HCT116 (cell line): ENCODE measurements at regions not wholly inside any gene's neighbourhood (a gene's known extent, or its start where the extent isn't known, plus 50 kb on each side); places are given as distances from the start of the nearest gene placed in this dataset.

Experiments
- ATAC-seq: fragments of 200-7000 bp; cut with Tn5 transposase; 2 replicates; pipeline ENCODE4 v1.9.1; 2020; ENCODE audit warnings: mild to moderate bottlenecking, moderate library complexity
- BruUV-seq: library from RNA; stranded (reverse); fragments of 400-500 nt; replicated peaks from 2 replicates; lab custom pipeline; 2021; lab: Mats Ljungman, UMichigan
- CTCF ChIA-PET: fragments of 300-600 bp; sonication (Branson Sonifier 250); formaldehyde crosslinking; loops from one replicate; lab custom pipeline; 2021; ENCODE audit warnings: antibody characterized with exemption; lab: Charles Lee
- POLR2A ChIA-PET: fragments of 300-600, 350-600 bp; sonication (Branson Sonifier 250); formaldehyde crosslinking; loops from one replicate; lab custom pipeline; 2021; ENCODE audit warnings: antibody characterized with exemption; lab: Charles Lee
- RAD21 ChIA-PET, 2 experiments: fragments of 300-600 bp; sonication (Branson Sonifier 250); formaldehyde crosslinking; loops; one replicate each; lab custom pipeline; 2023; ENCODE audit warnings: low total read pairs in 2 of 2; ENCODE audit not compliant: uncharacterized antibody in 2 of 2, unreplicated experiment in 2 of 2, low non-redundant PET in 1 of 2; lab: Charles Lee
- DNase-seq: peaks from one replicate; pipeline ENCODE4 v3.0.0-alpha.2; 2010; ENCODE audit warnings: low read depth, low spot score
- H2AFZ ChIP-seq: fragments of 200-600 bp; shearing (Covaris generic), sonication (generic); 2 replicates; pipeline ENCODE4 v1.6.1; 2017; ENCODE audit warnings: low read depth, mixed run types, mixed read lengths, antibody characterized with exemption, low read length; ENCODE audit not compliant: poor library complexity, severe bottlenecking
- H3K27ac ChIP-seq: 2 replicates; pipeline ENCODE4 v1.5.1; 2012; ENCODE audit warnings: low read depth, low read length
- H3K27me3 ChIP-seq: fragments of 200-600 bp; sonication (generic); 2 replicates; pipeline ENCODE4 v1.6.1; 2016; ENCODE audit warnings: mixed run types, low read length, mixed read lengths; ENCODE audit not compliant: insufficient read depth
- H3K36me3 ChIP-seq, 2 experiments: fragments of 200-500 bp in 1 of 2; fragments of 200-600 bp in 1 of 2; sonication (Bioruptor generic) in 1 of 2; sonication (generic) in 1 of 2; 2 replicates each; pipeline versions ENCODE4 v1.5.1 to v1.6.1; 2014 to 2016; ENCODE audit warnings: low read length in 2 of 2, inconsistent platforms in 1 of 2, mixed read lengths in 1 of 2, mixed run types in 1 of 2; ENCODE audit not compliant: insufficient read depth in 2 of 2, control insufficient read depth in 1 of 2
- H3K4me1 ChIP-seq, 2 experiments: fragments of 200-600 bp in 1 of 2; sonication (generic) in 1 of 2; 2 replicates each; pipeline versions ENCODE4 v1.5.1 to v1.6.1; 2012 to 2017; ENCODE audit warnings: low read length in 2 of 2, inconsistent platforms in 1 of 2, mild to moderate bottlenecking in 1 of 2, mixed read lengths in 1 of 2, mixed run types in 1 of 2, moderate library complexity in 1 of 2; ENCODE audit not compliant: insufficient read depth in 2 of 2, control insufficient read depth in 1 of 2
- H3K4me2 ChIP-seq: fragments of 200-600 bp; sonication (generic); 2 replicates; pipeline ENCODE4 v1.6.1; 2017; ENCODE audit warnings: mixed run types, low read length, mixed read lengths
- H3K4me3 ChIP-seq, 2 experiments: fragments of 200-600 bp in 1 of 2; sonication (generic) in 1 of 2; replicated peaks in 1 of 2; 2 replicates each; pipeline ENCODE4 v1.5.1; 2011 to 2016; ENCODE audit warnings: low read length in 2 of 2, control low read depth in 1 of 2, low read depth in 1 of 2, mild to moderate bottlenecking in 1 of 2, mixed read lengths in 1 of 2, mixed run types in 1 of 2
- H3K79me2 ChIP-seq: fragments of 200-600 bp; sonication (generic); 2 replicates; pipeline ENCODE4 v1.6.1; 2017; ENCODE audit warnings: mild to moderate bottlenecking, mixed run types, low read length, moderate library complexity, mixed read lengths; ENCODE audit not compliant: insufficient read depth
- H3K9ac ChIP-seq: fragments of 200-600 bp; sonication (generic); 2 replicates; pipeline ENCODE4 v1.6.1; 2016; ENCODE audit warnings: low read length, mixed read lengths
- H3K9me2 ChIP-seq: fragments of 200-600 bp; sonication (generic), shearing (Covaris generic); 2 replicates; pipeline ENCODE4 v1.6.1; 2017; ENCODE audit warnings: mixed run types, mild to moderate bottlenecking, moderate library complexity; ENCODE audit not compliant: insufficient read depth
- H3K9me3 ChIP-seq, 2 experiments: fragments of 200-500 bp in 1 of 2; fragments of 200-600 bp in 1 of 2; sonication (Bioruptor generic) in 1 of 2; sonication (generic) in 1 of 2; 2 replicates each; pipeline ENCODE4 v1.6.1; 2014 to 2017; ENCODE audit warnings: low read length in 2 of 2, mixed read lengths in 2 of 2, inconsistent platforms in 1 of 2, low read depth in 1 of 2, mild to moderate bottlenecking in 1 of 2, mixed run types in 1 of 2, moderate library complexity in 1 of 2; ENCODE audit not compliant: control insufficient read depth in 1 of 2, insufficient read depth in 1 of 2
- H4K20me1 ChIP-seq: fragments of 200-600 bp; sonication (generic), shearing (Covaris generic); 2 replicates; pipeline ENCODE4 v1.6.1; 2017; ENCODE audit warnings: mixed run types, mild to moderate bottlenecking, moderate library complexity; ENCODE audit not compliant: insufficient read depth
- CBX3 ChIP-seq: IDR thresholded peaks from 2 replicates; pipeline ENCODE4 v1.6.1; 2012; ENCODE audit warnings: low read depth
- ELF1 ChIP-seq: IDR thresholded peaks from 2 replicates; pipeline ENCODE4 v1.6.1; 2012; ENCODE audit warnings: low read depth, borderline replicate concordance
- EZH2 ChIP-seq: fragments of 200-600 bp; sonication (generic); IDR thresholded peaks from 2 replicates; pipeline ENCODE4 v1.6.1; 2017; ENCODE audit warnings: antibody characterized with exemption, mixed run types
- EZH2phosphoT487 ChIP-seq: fragments of 200-600 bp; IDR thresholded peaks from 2 replicates; pipeline ENCODE4 v1.6.1; 2018; ENCODE audit warnings: antibody characterized with exemption, borderline replicate concordance
- JUND ChIP-seq: IDR thresholded peaks from 2 replicates; pipeline ENCODE4 v1.6.1; 2012
- POLR2AphosphoS5 ChIP-seq: IDR thresholded peaks from 2 replicates; pipeline ENCODE4 v1.6.1; 2011; ENCODE audit warnings: mild to moderate bottlenecking, low read depth, low read length, moderate library complexity
- SRF ChIP-seq: IDR thresholded peaks from 2 replicates; pipeline ENCODE4 v1.6.1; 2012; ENCODE audit warnings: low read depth
- ZNF274 ChIP-seq: fragments of 200-500 bp; sonication (Bioruptor generic); IDR thresholded peaks from 2 replicates; pipeline ENCODE4 v1.6.1; 2014; ENCODE audit warnings: mild to moderate bottlenecking, low read depth, low read length, inconsistent platforms
- intact Hi-C: fragments of 100-400 bp; cut with micrococcal nuclease; formaldehyde crosslinking; loops from 2 replicates; pipeline ENCODE4 v1.10.0; 2022
- TF ChIP-seq, protein P1 (sequence below): IDR thresholded peaks from 2 replicates; pipeline ENCODE4 v1.6.1; 2011; ENCODE audit warnings: mild to moderate bottlenecking, low read length, moderate library complexity; ENCODE audit not compliant: insufficient replicate concordance; ENCODE audit errors: extremely low read depth
- TF ChIP-seq, protein P2 (sequence below): IDR thresholded peaks from 2 replicates; pipeline ENCODE4 v1.6.1; 2012
- TF ChIP-seq, protein P3 (sequence below): IDR thresholded peaks from 2 replicates; pipeline ENCODE4 v1.6.1; 2012

DNA sequence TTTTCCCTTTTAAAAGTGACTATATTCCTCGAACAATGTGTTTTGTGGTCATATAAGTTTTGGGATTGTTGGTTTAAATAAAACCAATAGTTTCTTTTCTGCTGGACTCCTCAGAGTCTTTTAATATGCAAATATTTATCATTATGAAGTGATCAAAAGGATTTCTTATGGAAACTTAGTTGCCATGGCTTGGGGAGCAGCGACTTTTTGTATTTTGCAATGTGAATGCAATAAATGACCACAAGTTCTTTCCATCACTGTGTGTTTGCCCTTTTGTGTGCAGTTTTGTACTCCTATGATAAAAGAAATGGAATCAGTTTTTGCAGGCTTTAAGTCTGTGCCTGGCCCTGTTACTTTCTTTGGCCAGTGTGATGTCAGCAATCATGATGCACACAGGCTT, 68.5 kb upstream of the NUDT6 start (continued):
- TF ChIP-seq, protein P1, sequence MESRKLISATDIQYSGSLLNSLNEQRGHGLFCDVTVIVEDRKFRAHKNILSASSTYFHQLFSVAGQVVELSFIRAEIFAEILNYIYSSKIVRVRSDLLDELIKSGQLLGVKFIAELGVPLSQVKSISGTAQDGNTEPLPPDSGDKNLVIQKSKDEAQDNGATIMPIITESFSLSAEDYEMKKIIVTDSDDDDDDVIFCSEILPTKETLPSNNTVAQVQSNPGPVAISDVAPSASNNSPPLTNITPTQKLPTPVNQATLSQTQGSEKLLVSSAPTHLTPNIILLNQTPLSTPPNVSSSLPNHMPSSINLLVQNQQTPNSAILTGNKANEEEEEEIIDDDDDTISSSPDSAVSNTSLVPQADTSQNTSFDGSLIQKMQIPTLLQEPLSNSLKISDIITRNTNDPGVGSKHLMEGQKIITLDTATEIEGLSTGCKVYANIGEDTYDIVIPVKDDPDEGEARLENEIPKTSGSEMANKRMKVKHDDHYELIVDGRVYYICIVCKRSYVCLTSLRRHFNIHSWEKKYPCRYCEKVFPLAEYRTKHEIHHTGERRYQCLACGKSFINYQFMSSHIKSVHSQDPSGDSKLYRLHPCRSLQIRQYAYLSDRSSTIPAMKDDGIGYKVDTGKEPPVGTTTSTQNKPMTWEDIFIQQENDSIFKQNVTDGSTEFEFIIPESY, result no peak
- no peak for TF ChIP-seq EZH2

DNA sequence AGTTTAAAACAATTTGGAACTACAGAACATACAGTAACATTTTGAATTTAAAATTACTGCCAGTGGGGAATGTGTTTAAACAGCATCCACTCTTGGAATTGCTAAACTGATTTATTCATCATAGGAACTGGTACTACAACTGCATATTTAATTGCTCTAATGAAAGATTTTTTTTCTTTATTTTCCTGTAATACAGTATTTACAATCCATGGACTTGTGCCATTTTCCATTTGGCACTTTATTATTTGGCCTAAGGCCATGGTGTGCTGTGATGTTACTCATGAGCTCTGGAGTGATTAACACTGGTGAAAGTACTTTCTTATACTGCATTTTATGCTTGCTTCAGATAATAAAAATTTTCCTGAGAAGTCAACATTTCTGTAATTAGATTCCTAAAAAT, 69.7 kb upstream of the NUDT6 start:
- Histone ChIP-seq H2AFZ (no peak overlapping the region), H3K9me2 (no peaks in the 10 kb centered on the region), H3K9ac (no peak overlapping the region), H3K4me2 (no peak overlapping the region), H3K36me3 (no peaks in the 10 kb centered on the region), H3K4me3 (no peak overlapping the region), H3K4me1 (no peaks in the 10 kb centered on the region), H3K27me3 (no peaks in the 10 kb centered on the region), H4K20me1 (no peaks in the 10 kb centered on the region), H3K79me2 (peaks cover 8% of the 10 kb centered on the region; the same call in 1 of the 2 replicates), H3K9me3 (no peaks in the 10 kb centered on the region), H3K27ac (no peak overlapping the region)
- intact Hi-C loops, result no loop called here
- POLR2A ChIA-PET, result no interaction called here
- DNase-seq (no peak), ATAC-seq (no peak)
- CTCF ChIA-PET, result no interaction called here
- RAD21 ChIA-PET, result no interaction called here
- BruUV-seq, result no TSS peak
- TF ChIP-seq ZNF274 (no peak), EZH2phosphoT487 (no peak), EZH2 (no peak), SRF (no peak), POLR2AphosphoS5 (no peak), JUND (no peak), ELF1 (no peak), CBX3 (no peak)
- TF ChIP-seq, protein P2, sequence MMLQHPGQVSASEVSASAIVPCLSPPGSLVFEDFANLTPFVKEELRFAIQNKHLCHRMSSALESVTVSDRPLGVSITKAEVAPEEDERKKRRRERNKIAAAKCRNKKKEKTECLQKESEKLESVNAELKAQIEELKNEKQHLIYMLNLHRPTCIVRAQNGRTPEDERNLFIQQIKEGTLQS, result no peak
- TF ChIP-seq, protein P3, sequence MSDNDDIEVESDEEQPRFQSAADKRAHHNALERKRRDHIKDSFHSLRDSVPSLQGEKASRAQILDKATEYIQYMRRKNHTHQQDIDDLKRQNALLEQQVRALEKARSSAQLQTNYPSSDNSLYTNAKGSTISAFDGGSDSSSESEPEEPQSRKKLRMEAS, result no peak
